GM10266 (cell line): ENCODE measurements at regions not wholly inside any gene's neighbourhood (a gene's known extent, or its start where the extent isn't known, plus 50 kb on each side); places are given as distances from the start of the nearest gene placed in this dataset.

Source experiments
- DNase-seq: peaks from one replicate; pipeline ENCODE4 v3.0.0; 2012; ENCODE audit errors: extremely low spot score
- TF ChIP-seq, protein P1 (sequence below): IDR thresholded peaks from 2 replicates; pipeline ENCODE4 v1.5.1; 2012; ENCODE audit warnings: mild to moderate bottlenecking, low read depth; ENCODE audit not compliant: control insufficient read depth, insufficient read depth; ENCODE audit errors: missing control alignments

- no peak for DNase-seq
- TF ChIP-seq, protein P1, sequence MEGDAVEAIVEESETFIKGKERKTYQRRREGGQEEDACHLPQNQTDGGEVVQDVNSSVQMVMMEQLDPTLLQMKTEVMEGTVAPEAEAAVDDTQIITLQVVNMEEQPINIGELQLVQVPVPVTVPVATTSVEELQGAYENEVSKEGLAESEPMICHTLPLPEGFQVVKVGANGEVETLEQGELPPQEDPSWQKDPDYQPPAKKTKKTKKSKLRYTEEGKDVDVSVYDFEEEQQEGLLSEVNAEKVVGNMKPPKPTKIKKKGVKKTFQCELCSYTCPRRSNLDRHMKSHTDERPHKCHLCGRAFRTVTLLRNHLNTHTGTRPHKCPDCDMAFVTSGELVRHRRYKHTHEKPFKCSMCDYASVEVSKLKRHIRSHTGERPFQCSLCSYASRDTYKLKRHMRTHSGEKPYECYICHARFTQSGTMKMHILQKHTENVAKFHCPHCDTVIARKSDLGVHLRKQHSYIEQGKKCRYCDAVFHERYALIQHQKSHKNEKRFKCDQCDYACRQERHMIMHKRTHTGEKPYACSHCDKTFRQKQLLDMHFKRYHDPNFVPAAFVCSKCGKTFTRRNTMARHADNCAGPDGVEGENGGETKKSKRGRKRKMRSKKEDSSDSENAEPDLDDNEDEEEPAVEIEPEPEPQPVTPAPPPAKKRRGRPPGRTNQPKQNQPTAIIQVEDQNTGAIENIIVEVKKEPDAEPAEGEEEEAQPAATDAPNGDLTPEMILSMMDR = no peak
Measured at GRCh38 chrX:25558137-25558536, 542.4 kb upstream of the ARX start.

- DNase-seq = no peak
- TF ChIP-seq, protein P1 = no peak
Measured at GRCh38 chrX:25561190-25561589, 545.4 kb upstream of the ARX start.

GRCh38 chrX:25573631-25574030 is 557.9 kb upstream of the ARX start:
- no peak for DNase-seq
- TF ChIP-seq, protein P1 = no peak

DNA sequence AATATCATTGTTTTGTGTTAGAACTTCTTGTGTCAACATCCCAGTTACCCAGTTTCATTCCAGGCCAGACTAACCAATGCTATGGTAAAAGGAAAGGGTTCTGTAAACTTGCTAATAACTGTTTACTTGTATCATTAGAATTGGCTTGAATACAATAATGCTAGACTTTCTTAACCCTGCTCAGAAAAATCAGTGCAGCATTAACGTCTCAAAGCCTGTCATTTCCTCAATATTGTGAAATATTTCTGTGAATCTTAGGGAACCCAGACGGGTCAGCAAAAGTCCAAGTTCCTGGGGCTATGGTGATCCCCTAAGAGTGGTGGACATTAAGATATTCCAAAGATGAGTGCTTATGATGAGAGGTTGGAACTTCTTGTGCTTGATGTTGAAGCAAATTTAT is 541.2 kb upstream of the MAGEB18 start:
- no peak for DNase-seq

GRCh38 chrX:25597551-25597950 is 540.6 kb upstream of the MAGEB18 start:
- TF ChIP-seq, protein P1 = no peak
- no peak for DNase-seq

More for the DNA sequence above, 541.2 kb upstream of the MAGEB18 start:
- TF ChIP-seq, protein P1 = no peak

DNA sequence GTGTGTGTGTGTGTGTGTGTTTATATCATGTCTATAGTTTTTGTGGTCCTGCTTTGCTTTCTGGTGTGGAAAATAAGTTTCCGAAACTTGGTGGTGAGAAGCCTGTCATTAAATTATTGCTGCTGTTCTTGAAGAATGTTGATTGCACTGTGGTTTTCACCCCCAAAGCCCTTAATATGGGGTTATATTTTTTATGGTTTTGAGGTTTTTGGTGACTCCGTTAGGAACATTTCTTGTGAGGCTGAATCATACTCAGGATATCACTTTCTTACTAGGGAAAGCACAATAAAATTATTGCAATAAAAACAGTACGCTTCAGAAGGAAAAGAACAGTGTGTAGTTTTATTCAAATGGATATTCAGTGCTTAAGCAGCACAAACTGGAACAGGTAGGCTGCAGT is 539.1 kb upstream of the MAGEB18 start:
- TF ChIP-seq, protein P1 = no peak

DNA sequence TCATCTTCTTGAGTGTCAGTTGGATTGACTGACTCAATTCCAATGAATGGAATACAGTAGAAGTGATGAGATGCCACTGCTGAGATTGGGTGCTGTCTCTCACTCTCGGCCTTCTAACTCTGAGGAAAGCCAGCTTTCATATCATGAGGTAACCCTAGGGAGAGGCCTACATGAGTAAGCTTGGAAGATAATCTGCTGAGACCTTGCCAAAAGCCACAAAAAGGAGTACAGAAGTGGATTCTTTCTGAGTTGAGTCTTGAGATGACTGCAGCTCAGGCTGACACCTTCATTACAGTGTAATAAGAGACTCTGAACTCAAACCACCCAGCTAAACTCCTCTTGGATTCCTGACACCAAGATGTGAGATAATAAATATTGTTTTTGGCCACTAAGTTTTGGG is 537.4 kb upstream of the MAGEB18 start:
- DNase-seq = no peak
- TF ChIP-seq, protein P1 = no peak

More for the DNA sequence above, 539.1 kb upstream of the MAGEB18 start:
- no peak for DNase-seq
